Common myeloid progenitor, CD34-positive (primary cell): ENCODE measurements at regions not wholly inside any gene's neighbourhood (a gene's known extent, or its start where the extent isn't known, plus 50 kb on each side); places are given as distances from the start of the nearest gene placed in this dataset.
A peak's percentile ranks its signal among the peaks of the same experiment; 100 is the strongest.
"Not testable (repeated sequence)": the region's sequence is repeated elsewhere in the genome, so short reads cannot be mapped to it uniquely, and the experiment has no call there.

Source experiments
- CTCF ChIA-PET: fragments of 350-600 bp; sonication (Branson Sonifier 250); formaldehyde crosslinking; loops from one replicate; lab custom pipeline; 2021; ENCODE audit warnings: antibody characterized with exemption; lab: Charles Lee
- POLR2A ChIA-PET: fragments of 350-600 bp; sonication (Branson Sonifier 250); formaldehyde crosslinking; loops from one replicate; lab custom pipeline; 2021; ENCODE audit warnings: antibody characterized with exemption; lab: Charles Lee
- DNase-seq, 3 donors: peaks; one replicate each; pipeline versions ENCODE4 v3.0.0 to v3.0.0-alpha.2; 2013
- H3K27ac ChIP-seq, 2 experiments: 1 replicate in 1 of 2; 2 replicates in 1 of 2; pipeline ENCODE4 v1.7.0; 2013; ENCODE audit warnings: inconsistent platforms in 2 of 2, low read length in 2 of 2, mild to moderate bottlenecking in 2 of 2, low read depth in 1 of 2, moderate library complexity in 1 of 2; ENCODE audit not compliant: severe bottlenecking in 2 of 2, insufficient read depth in 1 of 2, poor library complexity in 1 of 2
- H3K27me3 ChIP-seq, 5 experiments: replicated peaks in 2 of 5; 1 replicate in 3 of 5; 2 replicates in 2 of 5; pipeline versions ENCODE4 v1.6.1 to v1.7.0; 2013; ENCODE audit warnings: low read length in 4 of 5, mild to moderate bottlenecking in 2 of 5, moderate library complexity in 2 of 5, inconsistent platforms in 1 of 5; ENCODE audit not compliant: insufficient read depth in 5 of 5, control insufficient read depth in 4 of 5
- H3K36me3 ChIP-seq, 4 experiments: 1 replicate in 2 of 4; 2 replicates in 2 of 4; pipeline versions ENCODE4 v1.6.1 to v1.7.0; 2013; ENCODE audit warnings: low read length in 3 of 4, control low read depth in 1 of 4, mild to moderate bottlenecking in 1 of 4; ENCODE audit not compliant: control insufficient read depth in 4 of 4, insufficient read depth in 4 of 4
- H3K4me1 ChIP-seq, 4 experiments: 1 replicate in 3 of 4; 2 replicates in 1 of 4; pipeline versions ENCODE4 v1.6.1 to v1.7.1; 2013; ENCODE audit warnings: low read length in 3 of 4, mild to moderate bottlenecking in 3 of 4, control low read depth in 1 of 4, inconsistent platforms in 1 of 4, moderate library complexity in 1 of 4; ENCODE audit not compliant: control insufficient read depth in 4 of 4, insufficient read depth in 4 of 4; ENCODE audit errors: control extremely low read depth in 1 of 4
- H3K4me3 ChIP-seq, 7 experiments: 1 replicate in 4 of 7; 2 replicates in 3 of 7; pipeline versions ENCODE4 v1.5.1 to v1.7.0; 2013; ENCODE audit warnings: mild to moderate bottlenecking in 7 of 7, low read length in 6 of 7, moderate library complexity in 6 of 7, inconsistent platforms in 2 of 7, low read depth in 2 of 7, control low read depth in 1 of 7; ENCODE audit not compliant: insufficient read depth in 4 of 7, control insufficient read depth in 1 of 7; ENCODE audit errors: extremely low read depth in 1 of 7
- H3K9me3 ChIP-seq, 5 experiments: 1 replicate in 4 of 5; 2 replicates in 1 of 5; pipeline versions ENCODE4 v1.6.1 to v1.7.1; 2013; ENCODE audit warnings: low read length in 4 of 5, mild to moderate bottlenecking in 2 of 5, inconsistent platforms in 1 of 5, low read depth in 1 of 5, moderate library complexity in 1 of 5; ENCODE audit not compliant: control insufficient read depth in 4 of 5, insufficient read depth in 2 of 5; ENCODE audit errors: control extremely low read depth in 1 of 5
- WGBS: methylation state at CpG from one replicate; pipeline ENCODE4 v1.1.5; 2013; ENCODE audit not compliant: insufficient coverage; 5-methylcytosine and 5-hydroxymethylcytosine counted together

- H3K4me3 ChIP-seq, result no peak overlapping the region
- no peaks in the 10 kb centered on the region for H3K9me3 ChIP-seq
- no peaks in the 10 kb centered on the region for H3K36me3 ChIP-seq
- ChIA-PET POLR2A (no interaction called here), CTCF (interaction anchor here (1.2 to 1.3 kb wide), 2 partner anchors 27 to 109 kb away, joined by 3 to 5 read pairs; no protein-coding TSS in a partner anchor)
- no peaks in the 10 kb centered on the region for H3K27me3 ChIP-seq
- peaks cover 0 to 14% (median 10%) of the 10 kb centered on the region in 4 experiments for H3K4me1 ChIP-seq
- 70% methylated on average over 4 of the region's 9 CpGs for WGBS
- no peak overlapping the region for H3K27ac ChIP-seq
- DNase-seq, result peak in 2 of 3 donors; percentile 9 to 24
These were observed 166.1 kb downstream of the ZNF621 start for GRCh38 chr3:40690749-40691451.

GRCh38 chr3:40691452-40691861 lies 166.7 kb downstream of the ZNF621 start:
- WGBS, result 96% methylated on average over 3 of the region's 4 CpGs
- H3K9me3 ChIP-seq, result no peaks in the 10 kb centered on the region

GRCh38 chr3:40695848-40696247 lies 171.1 kb downstream of the ZNF621 start:
- CTCF ChIA-PET, result no interaction called here
- Histone ChIP-seq H3K27ac (no peak overlapping the region), H3K4me1 (peaks cover 0 to 8% (median 5%) of the 10 kb centered on the region in 4 experiments), H3K4me3 (no peak overlapping the region), H3K27me3 (no peaks in the 10 kb centered on the region), H3K36me3 (no peaks in the 10 kb centered on the region), H3K9me3 (peaks cover 0 to 6% (median 0%) of the 10 kb centered on the region in 5 experiments)
- DNase-seq, result no peak
- POLR2A ChIA-PET, result no interaction called here
- WGBS, result 92% methylated on average over 1 of the region's 2 CpGs

More at GRCh38 chr3:40691452-40691861, 166.7 kb downstream of the ZNF621 start:
- Histone ChIP-seq H3K36me3 (no peaks in the 10 kb centered on the region), H3K4me1 (peaks cover 0 to 14% (median 10%) of the 10 kb centered on the region in 4 experiments), H3K4me3 (no peak overlapping the region), H3K27me3 (no peaks in the 10 kb centered on the region), H3K27ac (no peak overlapping the region)
- ChIA-PET CTCF (no interaction called here), POLR2A (no interaction called here)
- no peak for DNase-seq

GRCh38 chr3:40698611-40699010 lies 173.9 kb downstream of the ZNF621 start:
- H3K4me3 ChIP-seq, H3K27me3 ChIP-seq, POLR2A ChIA-PET, H3K27ac ChIP-seq, DNase-seq, H3K36me3 ChIP-seq, H3K4me1 ChIP-seq, CTCF ChIA-PET, H3K9me3 ChIP-seq: not testable (repeated sequence)

DNA sequence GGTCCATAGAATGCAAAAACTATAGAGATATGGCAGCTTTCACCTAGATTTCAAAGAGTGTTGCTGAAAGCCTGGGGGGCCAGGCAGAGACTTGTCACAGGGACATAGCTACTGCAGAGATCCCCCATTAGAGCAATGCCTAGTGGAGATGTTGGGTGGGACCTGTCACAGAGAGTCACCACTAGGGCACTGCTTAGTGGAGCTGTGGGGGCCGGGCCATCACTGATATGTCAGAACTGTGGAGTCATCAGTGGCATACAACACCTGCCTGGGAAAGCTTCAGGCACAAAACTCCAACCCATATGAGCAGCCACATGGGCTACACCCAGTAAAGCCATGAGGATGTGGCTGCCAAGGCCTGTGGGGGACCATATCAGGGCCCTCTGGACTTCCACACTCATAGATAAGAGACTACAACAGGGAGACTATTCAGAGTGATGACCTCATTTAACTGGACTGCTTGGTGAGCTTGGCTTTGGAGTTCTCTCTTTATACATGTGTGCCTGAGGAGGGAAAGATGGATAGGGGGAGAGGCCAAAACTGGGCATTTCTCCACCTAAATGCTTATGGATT lies 176.3 kb downstream of the ZNF621 start:
- no CpG with 5 or more reads among the region's 1 CpG for WGBS
- no peaks in the 10 kb centered on the region for H3K36me3 ChIP-seq
- H3K27ac ChIP-seq, result no peak overlapping the region
- ChIA-PET POLR2A (no interaction called here), CTCF (no interaction called here)
- no peak overlapping the region for H3K4me3 ChIP-seq
- no peak for DNase-seq
- H3K27me3 ChIP-seq, result no peaks in the 10 kb centered on the region
- no peaks in the 10 kb centered on the region for H3K4me1 ChIP-seq
- peaks cover 0 to 8% (median 6%) of the 10 kb centered on the region in 5 experiments for H3K9me3 ChIP-seq

- Histone ChIP-seq H3K36me3 (no peaks in the 10 kb centered on the region), H3K4me3 (no peak overlapping the region), H3K9me3 (peaks cover 0 to 8% (median 6%) of the 10 kb centered on the region in 5 experiments), H3K27me3 (no peaks in the 10 kb centered on the region), H3K4me1 (no peaks in the 10 kb centered on the region), H3K27ac (no peak overlapping the region)
- DNase-seq, result no peak
- CTCF ChIA-PET, result no interaction called here
- POLR2A ChIA-PET, result no interaction called here
- no CpG with 5 or more reads among the region's 1 CpG for WGBS
These were observed 179.5 kb downstream of the ZNF621 start for GRCh38 chr3:40704224-40704623.

GRCh38 chr3:40705663-40706062 lies 180.9 kb downstream of the ZNF621 start:
- DNase-seq, result no peak
- Histone ChIP-seq H3K27ac (no peak overlapping the region), H3K4me1 (no peaks in the 10 kb centered on the region), H3K4me3 (no peak overlapping the region), H3K27me3 (no peaks in the 10 kb centered on the region), H3K9me3 (peaks cover 0 to 8% (median under 1%) of the 10 kb centered on the region in 5 experiments), H3K36me3 (no peaks in the 10 kb centered on the region)
- CTCF ChIA-PET, result no interaction called here
- POLR2A ChIA-PET, result no interaction called here
